DMS53 (cell line): ENCODE measurements at regions not wholly inside any gene's neighbourhood (a gene's known extent, or its start where the extent isn't known, plus 50 kb on each side); places are given as distances from the start of the nearest gene placed in this dataset.

Experiments
- DNase-seq: peaks from one replicate; lab custom pipeline; 2025; lab: John Stamatoyannopoulos, UW

- DNase-seq = no peak
Observed at GRCh38 chr19:31659897-31660210, 310.6 kb upstream of the TSHZ3 start.

DNA sequence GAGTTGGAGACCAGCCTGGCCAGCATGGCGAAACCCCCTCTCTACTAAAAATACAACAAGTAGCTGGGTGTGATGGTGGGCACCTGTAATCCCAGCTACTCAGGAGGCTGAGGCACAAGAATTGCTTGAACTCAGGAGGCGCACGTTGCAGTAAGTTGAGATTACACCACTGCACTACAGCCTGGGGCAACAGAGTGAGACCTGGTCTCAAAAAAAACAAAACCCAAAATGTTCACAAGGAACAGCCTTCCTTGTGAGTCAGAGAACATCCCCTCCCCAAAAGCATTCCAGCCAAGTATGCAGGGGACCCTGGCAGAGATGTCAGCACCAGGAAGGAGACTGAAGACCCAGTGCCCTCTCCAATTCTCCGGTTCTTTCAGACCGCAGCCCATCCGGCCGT lies 314.9 kb upstream of the TSHZ3 start:
- DNase-seq = no peak

GRCh38 chr19:31664997-31665396 lies 315.8 kb upstream of the TSHZ3 start:
- DNase-seq = no peak

- DNase-seq = no peak
Observed at GRCh38 chr19:31666126-31666525, 316.9 kb upstream of the TSHZ3 start.

- DNase-seq = no peak
Observed at GRCh38 chr19:31667106-31667505, 317.9 kb upstream of the TSHZ3 start.

DNA sequence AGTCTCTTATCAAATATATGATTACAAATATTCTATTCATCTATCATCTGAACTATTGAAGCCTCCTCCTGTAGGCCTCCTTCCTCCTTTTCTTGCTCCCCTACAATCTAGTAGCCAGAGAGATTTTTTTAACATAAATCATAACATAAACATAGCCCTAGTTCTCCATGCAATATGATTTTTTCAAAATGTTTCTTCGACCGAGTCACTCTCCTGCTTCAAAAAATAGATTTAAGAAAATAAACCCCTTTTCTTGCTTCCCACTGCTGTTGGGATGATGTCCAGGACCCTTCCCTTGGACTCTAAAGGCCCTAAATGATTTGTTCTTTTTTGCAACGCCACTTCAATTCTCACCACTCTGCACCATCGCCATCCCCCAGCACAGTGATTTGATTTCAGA lies 319.7 kb upstream of the TSHZ3 start:
- no peak for DNase-seq

GRCh38 chr19:31670931-31671330 lies 321.7 kb upstream of the TSHZ3 start:
- no peak for DNase-seq

DNA sequence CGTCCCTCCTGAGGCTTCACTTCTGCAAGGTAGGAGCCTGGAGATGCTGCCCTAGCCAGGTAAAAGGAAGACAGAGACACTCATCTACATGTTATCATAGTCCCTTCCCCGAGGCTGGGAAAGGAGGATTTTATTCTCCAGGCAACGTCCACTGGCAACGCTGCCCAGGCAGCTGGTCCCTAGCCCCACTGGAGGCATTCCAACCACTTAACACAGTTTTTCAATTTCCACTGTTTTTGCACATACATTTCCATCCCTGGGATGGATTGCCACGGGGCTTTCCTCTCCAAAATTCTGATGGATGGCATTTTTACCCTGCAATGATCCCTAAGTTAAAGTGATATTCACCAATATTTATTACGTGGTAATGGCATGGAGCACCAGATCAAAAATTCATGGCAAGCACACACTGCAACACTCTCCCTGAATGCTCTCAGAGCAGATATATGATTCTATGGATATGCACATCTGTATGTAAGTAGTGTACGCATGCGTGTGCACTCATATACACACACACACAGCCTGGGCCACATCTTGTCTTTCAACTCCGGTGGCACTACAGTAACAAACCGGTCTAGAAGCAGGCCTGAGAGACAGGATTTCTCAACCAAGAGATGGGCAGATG lies 322.3 kb upstream of the TSHZ3 start:
- DNase-seq = no peak

- no peak for DNase-seq
Observed at GRCh38 chr19:31674503-31675192, 325.4 kb upstream of the TSHZ3 start.

- no peak for DNase-seq
Observed at GRCh38 chr19:31675193-31675913, 326.1 kb upstream of the TSHZ3 start.

DNA sequence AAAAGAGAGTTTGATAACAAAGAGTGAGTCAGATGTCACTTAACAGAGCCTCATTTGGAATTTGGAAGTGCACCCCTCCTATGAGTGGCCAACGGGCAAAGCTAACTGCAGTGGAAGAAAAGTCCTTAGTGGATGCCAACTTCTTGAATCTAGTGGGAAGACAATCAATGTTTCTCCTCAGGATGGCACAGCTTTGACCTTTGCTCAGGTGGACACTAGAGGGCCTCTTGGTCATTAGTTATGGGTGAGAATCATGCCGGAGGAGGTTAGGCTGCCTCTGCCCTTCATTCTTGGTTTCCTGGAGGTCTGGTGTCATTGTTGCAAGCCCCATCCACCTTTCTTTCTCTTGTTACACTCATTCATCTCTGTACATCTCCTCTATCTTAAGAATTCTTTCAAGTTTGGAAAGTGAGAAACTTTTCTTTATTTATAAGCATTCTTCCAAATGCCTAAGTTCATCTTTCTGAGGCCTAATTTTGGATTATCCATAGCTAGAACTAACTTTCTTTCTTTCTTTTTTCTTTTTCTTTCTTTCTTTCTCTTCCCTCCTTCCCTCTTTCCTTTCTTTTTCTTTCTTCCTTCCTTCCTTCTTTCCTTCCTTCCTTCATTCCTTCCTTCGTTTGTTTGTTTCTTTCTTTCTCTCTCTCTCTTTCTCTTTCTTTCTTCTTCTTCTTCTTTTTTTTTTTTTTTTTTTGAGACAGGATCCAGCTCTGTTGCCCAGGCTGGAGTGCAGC lies 327.2 kb upstream of the TSHZ3 start:
- peak; percentile 21 for DNase-seq

DNA sequence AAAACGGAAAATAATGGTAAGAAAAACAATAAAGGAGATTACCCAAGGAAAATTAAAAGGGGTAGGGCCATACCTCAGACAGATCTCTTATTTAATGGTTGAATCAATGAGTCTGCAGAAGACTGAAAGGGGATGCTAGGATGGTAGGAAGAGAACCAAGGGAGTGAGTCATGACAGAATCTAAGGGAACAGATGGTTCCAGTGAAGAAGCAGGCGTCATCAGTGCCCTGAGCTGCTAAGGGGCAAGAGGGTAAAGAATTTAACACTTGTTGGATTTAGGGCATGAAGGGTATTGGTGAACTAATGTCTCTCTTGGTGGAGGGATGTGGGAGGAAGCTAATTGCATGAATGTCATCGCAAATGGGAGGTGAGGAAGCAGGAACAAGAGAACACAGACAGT lies 329.2 kb upstream of the TSHZ3 start:
- no peak for DNase-seq

GRCh38 chr19:31681121-31681520 lies 331.9 kb upstream of the TSHZ3 start:
- no peak for DNase-seq

- DNase-seq = no peak
Observed at GRCh38 chr19:31693131-31693932, 344.1 kb upstream of the TSHZ3 start.

DNA sequence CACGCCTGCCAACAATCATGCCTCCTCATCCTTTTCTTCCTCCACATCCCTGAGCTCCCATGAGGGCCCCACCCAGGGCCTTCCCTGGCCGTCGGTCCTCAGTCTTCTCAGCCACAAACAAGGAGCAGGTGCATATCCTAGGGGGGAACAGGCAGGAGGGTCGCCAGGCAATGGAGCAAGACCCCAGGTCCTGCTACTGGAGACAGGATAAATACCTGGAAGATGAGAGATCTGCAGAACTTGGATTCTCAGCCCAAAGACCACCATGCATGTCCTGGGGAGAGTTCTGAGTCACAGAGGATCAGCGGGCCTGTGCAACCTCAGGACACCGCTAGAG lies 344.7 kb upstream of the TSHZ3 start:
- no peak for DNase-seq

DNA sequence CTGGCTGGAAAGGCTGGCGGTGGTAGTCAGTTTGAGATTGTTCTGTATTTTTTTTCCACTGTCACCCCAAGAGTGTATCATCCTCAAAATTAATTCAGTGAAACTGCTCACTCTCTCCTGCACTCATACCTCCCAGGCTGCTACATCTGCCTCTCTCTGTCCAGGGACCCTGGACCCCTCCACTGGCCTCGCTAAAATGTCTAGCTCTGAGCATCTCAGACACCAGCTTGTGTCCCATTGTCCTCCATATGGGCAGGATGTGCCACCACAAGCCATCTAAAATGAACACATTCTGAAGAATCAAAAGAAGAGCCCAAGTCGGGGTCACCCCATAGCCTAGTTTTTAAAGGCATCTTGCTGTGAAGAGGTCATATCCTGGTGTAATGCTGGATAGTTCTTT lies 345.5 kb upstream of the TSHZ3 start:
- no peak for DNase-seq

- DNase-seq = no peak
Observed at GRCh38 chr19:31699421-31699820, 350.2 kb upstream of the TSHZ3 start.

- DNase-seq = no peak
Observed at GRCh38 chr19:31701146-31701545, 351.9 kb upstream of the TSHZ3 start.

DNA sequence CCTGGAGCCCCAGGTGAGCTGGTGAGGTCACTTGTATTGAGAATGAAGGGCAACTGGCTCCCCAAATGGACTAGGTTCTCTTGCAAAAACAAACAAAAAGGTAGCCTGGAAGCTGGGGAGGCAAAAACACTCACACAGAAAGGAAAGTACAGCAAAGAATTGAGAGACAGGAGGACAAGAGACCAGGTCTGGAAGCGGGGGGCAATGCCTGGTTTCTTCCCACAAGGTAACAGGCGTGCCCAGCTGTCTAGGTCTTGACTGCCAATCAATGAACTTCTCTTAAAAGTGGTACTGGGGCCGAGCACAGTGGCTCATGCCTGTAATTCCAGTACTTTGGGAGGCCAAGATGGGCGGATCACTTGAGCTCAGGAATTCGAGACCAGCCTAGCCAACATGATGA lies 356.4 kb upstream of the TSHZ3 start:
- DNase-seq = no peak

GRCh38 chr19:31706131-31706530 lies 356.9 kb upstream of the TSHZ3 start:
- DNase-seq = no peak

DNA sequence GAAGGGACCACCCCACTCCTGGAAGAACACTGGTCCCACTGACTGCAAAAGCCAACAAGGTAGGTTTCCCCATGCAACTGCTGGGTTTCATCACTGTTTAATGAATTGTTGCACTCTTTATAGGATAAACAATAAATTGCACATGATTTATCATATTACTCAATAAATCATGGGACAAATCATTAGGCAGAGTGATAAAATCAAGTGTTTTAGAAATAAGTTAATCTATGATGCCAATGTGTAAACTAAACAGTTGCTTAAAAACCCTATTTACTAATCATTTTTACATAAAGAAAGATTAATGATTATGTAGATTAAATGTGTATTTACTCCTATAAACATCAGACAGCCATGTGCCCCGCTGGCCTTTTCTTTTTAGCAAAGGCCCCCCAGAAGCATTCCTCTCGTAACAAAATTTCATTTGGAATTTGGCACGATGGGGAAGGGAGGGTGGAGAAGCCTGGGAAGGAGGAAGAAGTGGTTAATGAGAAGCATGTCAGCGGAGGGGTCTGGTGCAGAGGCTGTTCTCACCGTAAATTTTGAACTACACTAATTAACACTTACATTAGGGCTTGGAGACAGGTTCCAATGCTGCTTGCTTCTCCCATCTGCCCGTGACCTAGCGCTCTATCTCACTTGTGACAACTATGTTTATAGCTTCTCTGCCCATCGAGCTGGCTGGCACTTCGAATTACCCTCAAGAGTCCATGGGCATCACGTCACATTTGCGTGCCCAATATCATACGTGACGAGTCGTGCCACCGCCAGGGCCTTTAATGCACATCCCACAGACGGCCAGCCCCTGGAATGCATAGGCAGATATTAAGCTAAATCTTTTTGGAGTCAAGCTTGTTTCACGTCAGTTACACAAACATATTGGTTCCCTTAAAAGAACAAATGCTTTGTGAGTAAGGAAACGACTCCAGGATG lies 357.7 kb upstream of the TSHZ3 start:
- DNase-seq = no peak
